HG02981 (cell line): ENCODE measurements at regions not wholly inside any gene's neighbourhood (a gene's known extent, or its start where the extent isn't known, plus 50 kb on each side); places are given as distances from the start of the nearest gene placed in this dataset.
"Not testable (repeated sequence)": the region's sequence is repeated elsewhere in the genome, so short reads cannot be mapped to it uniquely, and the experiment has no call there.

ENCODE experiments used
- ATAC-seq: cut with Tn5 transposase; IDR thresholded peaks from one replicate; pipeline ENCODE4 v1.9.1; 2021; ENCODE audit warnings: mild to moderate bottlenecking, moderate library complexity; ENCODE audit not compliant: unreplicated experiment

DNA sequence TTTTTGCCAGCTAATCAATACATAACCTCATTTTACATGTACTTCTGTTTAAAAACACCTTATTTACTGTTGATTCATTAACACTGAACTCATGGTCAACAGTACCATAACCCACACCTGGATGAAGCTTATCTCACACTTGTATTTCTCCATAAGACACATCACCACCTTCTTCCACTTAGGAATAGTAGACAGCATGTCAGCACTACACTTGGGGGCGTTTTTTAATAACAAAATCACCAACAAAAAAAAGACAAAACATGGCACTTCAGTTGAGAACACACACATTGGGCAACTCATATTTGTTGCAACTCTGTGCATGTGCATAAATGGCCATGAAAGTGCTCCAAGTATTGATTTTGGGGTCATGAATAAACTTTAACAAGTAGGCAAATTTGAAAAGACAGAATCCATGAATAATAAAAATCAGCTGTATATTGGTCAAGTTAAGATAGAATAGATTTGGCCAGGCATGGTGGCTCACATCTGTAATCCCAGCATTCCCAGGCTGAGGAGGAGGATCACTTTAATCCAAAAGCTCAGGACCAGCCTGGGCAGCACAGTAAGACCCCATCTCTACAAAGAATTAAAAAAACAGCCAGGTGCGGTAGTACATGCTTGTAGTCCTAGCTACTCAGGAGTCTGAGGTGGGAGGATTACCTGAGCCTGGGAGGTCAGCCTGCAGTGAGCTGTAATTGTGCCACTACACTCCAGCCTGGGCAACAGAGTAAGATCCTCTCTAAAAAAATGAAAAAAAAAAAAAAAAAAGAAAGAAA lies 84.4 kb upstream of the SRD5A2 start:
- ATAC-seq, result no peak

DNA sequence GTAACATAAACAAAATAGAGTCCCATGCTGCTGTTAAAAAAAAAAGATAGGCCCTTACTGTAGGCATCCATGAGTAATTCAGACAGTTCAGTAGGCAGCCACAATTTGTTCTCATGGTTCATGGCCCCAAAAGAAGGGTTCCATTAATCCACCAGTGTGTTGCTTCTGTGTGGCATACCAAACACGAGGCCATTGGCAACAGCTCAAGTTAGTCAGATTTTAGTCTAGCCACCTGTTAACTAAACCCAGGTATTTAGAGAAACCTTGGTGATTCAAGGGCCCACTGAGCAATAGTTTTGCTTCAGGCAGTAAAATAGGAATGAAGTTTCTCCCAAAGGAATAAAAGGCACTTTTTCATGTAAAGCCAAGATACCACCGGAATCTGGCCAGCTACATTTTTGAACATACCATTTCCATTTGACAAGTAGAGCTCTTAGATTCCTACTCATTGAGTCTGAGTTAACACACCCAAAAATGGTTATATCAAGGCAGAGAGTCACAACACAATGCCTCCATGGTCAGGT lies 80.1 kb upstream of the SRD5A2 start:
- ATAC-seq, result no peak

DNA sequence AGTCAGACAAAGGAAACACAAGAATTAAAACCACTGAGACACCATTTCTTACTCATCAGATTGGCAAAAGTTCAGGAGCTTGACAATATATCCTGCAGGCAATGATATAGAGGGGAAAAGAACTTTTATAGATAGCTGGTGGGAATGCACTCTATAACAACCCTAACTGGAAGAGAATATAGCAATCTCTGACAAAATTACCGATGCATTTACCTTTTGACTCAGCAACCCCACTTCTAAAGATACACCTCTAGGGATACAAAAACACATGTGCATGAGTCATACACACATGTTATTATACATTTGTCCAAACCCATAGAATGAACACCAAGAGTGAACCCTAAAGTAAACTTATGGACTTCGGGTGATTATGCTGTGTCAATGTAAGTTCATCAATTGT lies 79.4 kb upstream of the SRD5A2 start:
- no peak for ATAC-seq

DNA sequence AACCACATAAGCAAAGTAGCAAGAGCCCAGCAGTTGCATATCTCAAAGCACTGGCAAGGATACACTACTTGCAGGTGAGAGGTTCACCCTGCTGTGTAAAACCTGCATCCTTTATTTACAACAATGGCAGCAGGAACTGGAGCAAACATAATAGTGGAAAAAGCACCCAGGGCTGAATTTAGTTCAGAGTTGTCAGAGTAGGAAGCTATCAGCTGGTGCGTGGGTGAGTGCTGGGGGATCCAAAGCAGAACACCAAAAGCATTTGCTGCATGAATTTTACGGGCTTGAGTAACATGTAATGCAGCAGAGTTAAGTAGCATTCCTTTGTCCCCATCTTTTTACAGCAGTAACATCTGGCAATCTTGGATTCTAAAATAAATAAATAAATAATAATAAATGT lies 73.5 kb upstream of the SRD5A2 start:
- no peak for ATAC-seq

DNA sequence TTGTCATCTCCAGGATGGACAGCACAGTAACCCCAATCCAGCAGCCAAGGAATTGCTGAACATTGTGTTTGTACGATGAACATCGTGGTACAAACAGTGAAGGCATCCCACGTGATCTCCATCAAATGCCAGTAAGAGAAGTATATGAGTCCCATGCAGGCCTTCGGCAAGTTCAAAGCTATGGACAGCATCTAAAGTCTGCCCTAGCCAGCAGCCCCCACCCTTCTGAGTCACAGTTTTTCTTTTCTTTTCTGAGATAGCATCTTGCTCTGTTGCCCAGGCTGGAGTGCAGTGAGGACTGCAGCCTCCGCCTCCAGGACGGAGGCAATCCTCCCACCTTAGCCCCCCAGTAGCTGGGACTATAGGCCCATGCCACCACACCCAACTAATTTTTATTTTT lies 71.0 kb upstream of the SRD5A2 start:
- no peak for ATAC-seq

DNA sequence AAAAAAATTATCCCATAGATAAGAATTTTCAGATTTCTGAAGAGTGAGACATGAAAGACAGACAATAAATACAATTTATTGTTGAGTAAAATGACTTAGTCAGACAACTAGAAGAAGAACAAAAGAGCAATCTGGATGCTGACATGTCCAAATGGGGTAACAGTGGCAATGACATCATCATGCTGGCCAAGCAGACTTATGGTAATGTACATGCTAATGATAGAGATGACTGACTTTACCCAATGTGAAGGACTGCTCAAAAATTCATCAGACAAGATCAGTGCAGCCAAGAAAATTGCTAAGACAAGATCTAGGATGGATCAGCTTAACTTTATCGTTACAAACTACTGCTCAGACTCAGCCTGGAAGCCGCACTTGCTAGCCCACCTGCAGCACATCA lies 70.5 kb upstream of the SRD5A2 start:
- no peak for ATAC-seq

DNA sequence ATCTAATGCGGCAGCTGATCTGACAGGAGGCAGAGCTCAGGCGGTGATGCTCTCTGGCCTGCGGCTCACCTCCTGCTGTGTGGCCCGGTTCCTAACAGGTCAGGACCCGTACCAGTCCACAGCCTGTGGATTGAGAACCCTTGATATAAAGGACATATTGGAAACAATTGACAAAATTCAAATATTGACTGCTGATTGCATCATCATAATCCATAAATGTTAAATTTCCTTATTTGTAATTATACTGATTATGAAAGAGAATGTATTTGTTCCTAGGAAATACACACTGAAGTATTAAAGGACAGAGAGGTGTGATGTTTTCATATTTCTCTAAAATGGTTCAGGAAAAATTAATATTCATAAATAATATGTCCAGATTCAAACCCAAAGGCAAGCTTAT lies 63.8 kb upstream of the SRD5A2 start:
- no peak for ATAC-seq

DNA sequence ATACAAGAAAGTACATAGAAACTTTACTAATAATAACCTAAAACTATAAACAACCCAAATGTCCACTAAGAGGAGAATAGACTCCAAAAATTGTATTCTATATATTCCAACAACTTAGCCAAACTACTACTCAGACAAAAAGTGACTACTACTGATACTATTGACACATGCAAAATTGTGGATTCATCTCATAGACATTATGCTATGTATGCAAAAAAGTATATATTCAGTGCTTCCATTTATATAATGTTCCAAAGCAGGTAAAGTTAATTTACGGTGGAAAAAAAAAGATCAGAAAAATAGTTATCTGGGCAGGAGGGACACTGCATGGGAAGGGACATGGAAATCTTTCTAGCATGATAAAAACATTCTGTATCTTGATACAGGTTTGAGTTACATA lies 62.0 kb upstream of the SRD5A2 start:
- no peak for ATAC-seq

DNA sequence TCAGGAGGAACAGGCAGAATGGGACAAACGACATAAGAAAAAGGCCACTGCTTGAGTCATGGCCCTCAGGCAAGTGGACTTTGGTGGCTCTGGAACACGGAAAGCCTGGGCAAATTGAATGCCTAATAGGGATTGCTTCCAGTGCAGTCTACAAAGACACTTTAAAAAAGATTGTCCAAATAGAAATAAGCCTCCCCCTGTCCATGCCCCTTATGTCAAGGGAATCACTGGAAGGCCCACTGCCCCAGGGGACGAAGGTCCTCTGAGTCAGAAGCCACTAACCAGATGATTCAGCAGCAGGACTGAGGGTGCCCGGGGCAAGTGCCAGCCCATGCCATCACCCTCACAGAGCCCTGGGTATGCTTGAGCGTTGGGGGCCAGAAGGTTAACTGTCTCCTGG lies 51.5 kb upstream of the SRD5A2 start:
- not testable (repeated sequence) for ATAC-seq
